ENCODE measurements at regions not wholly inside any gene's neighbourhood (a gene's known extent, or its start where the extent isn't known, plus 50 kb on each side); places are given as distances from the start of the nearest gene placed in this dataset.

- TF ChIP-seq POLR2AphosphoS5 (IDR thresholded peaks at IDR 0.05; ENCODE audit: low read depth, low read length): no peak
- no peak for TF ChIP-seq RNF2 (IDR thresholded peaks at IDR 0.05; ENCODE audit: borderline replicate concordance, low read depth, low read length, missing control alignments, poor library complexity, severe bottlenecking)
- TF ChIP-seq YY1 (IDR thresholded peaks at IDR 0.05; ENCODE audit: low read depth, low read length): no peak
Measured at GRCh38 chr3:22496641-22497040, 706.5 kb upstream of the UBE2E2 start (continued).

Measured in H1 (cell line).